ENCODE measurements at regions not wholly inside any gene's neighbourhood (a gene's known extent, or its start where the extent isn't known, plus 50 kb on each side); places are given as distances from the start of the nearest gene placed in this dataset.
"Not testable (repeated sequence)": the region's sequence is repeated elsewhere in the genome, so short reads cannot be mapped to it uniquely, and the experiment has no call there.

DNA sequence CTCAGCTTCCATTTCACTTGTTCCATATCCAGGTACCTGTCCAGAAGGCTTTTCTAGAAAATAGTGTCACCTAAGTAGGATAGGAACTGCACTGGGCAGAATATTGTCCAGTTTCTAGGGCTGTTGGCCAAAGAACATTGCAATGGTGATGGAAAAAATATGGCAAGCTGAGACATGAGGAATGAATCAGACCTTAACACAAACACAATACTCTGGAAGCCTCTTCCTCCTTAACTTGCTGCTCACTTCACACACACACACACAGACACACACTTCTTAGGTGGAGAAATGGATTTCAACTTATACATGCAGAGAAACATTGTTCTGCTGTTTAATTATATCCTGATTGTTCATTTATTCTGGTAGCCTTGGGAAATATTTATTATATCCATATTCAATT is 203.0 kb upstream of the RGS17 start:
- no peaks in the 10 kb centered on the region for H3K27me3 ChIP-seq (ENCODE audit: control insufficient read depth, insufficient read depth, low read length, poor library complexity, severe bottlenecking)
- no peak overlapping the region for H3K9ac ChIP-seq (ENCODE audit: extremely low read depth, low read length, poor library complexity, severe bottlenecking)
- Mint-ChIP-seq H3K27me3 (ENCODE audit: insufficient read depth) (no peaks in the 10 kb centered on the region), H3K9me3 (peaks cover 10% of the 10 kb centered on the region), H3K36me3 (ENCODE audit: low read depth) (peaks cover 2% of the 10 kb centered on the region), H3K4me1 (no peaks in the 10 kb centered on the region), H3K27ac (no peak overlapping the region), H3K4me3 (no peak overlapping the region)
- H3K36me3 ChIP-seq (ENCODE audit: control insufficient read depth, insufficient read depth, low read length) = no peaks in the 10 kb centered on the region
- DNase-seq = no peak
- H3K9me3 ChIP-seq (ENCODE audit: control insufficient read depth, low read length) = no peaks in the 10 kb centered on the region
- no peak overlapping the region for H3K27ac ChIP-seq (ENCODE audit: low read depth, low read length)
- H3K4me3 ChIP-seq (ENCODE audit: low read length) = no peak overlapping the region
- TF ChIP-seq CTCF (conservative IDR thresholded peaks at IDR 0.05) = no peak
- no peaks in the 10 kb centered on the region for H3K4me1 ChIP-seq (ENCODE audit: control insufficient read depth, insufficient read depth, low read length)

- H3K9me3 Mint-ChIP-seq; H3K4me3 ChIP-seq (ENCODE audit: low read length); H3K4me3 Mint-ChIP-seq; H3K36me3 Mint-ChIP-seq (ENCODE audit: low read depth); DNase-seq; H3K36me3 ChIP-seq (ENCODE audit: control insufficient read depth, insufficient read depth, low read length); H3K4me1 ChIP-seq (ENCODE audit: control insufficient read depth, insufficient read depth, low read length); H3K4me1 Mint-ChIP-seq; H3K27ac Mint-ChIP-seq; H3K27me3 Mint-ChIP-seq (ENCODE audit: insufficient read depth); H3K27me3 ChIP-seq (ENCODE audit: control insufficient read depth, insufficient read depth, low read length, poor library complexity, severe bottlenecking); H3K9ac ChIP-seq (ENCODE audit: extremely low read depth, low read length, poor library complexity, severe bottlenecking); H3K27ac ChIP-seq (ENCODE audit: low read depth, low read length); H3K9me3 ChIP-seq (ENCODE audit: control insufficient read depth, low read length): not testable (repeated sequence)
These were observed 200.1 kb upstream of the RGS17 start for GRCh38 chr6:153331221-153331620.

DNA sequence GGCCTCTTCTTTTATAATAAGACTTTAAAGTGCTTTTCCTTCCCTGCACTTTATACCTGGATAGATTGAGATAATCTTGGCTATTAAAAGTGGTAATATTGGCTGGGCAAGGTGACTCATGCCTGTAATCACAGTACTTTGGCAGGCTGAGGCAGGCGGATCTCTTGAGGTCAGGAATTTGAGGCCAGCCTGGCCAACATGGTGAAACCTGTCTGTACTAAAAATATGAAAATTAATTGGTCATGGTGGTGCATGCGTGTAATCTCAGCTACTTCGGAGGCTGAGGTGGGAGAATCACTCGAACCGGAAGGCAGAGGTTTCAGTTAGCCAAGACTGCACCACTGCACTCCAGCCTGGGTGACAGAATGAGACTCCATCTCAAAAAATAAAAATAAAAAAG is 197.1 kb upstream of the RGS17 start:
- no peaks in the 10 kb centered on the region for H3K4me1 Mint-ChIP-seq
- no peaks in the 10 kb centered on the region for H3K9me3 ChIP-seq (ENCODE audit: control insufficient read depth, low read length)
- H3K4me1 ChIP-seq (ENCODE audit: control insufficient read depth, insufficient read depth, low read length) = no peaks in the 10 kb centered on the region
- H3K4me3 Mint-ChIP-seq = no peak overlapping the region
- no peak overlapping the region for H3K27ac ChIP-seq (ENCODE audit: low read depth, low read length)
- H3K9ac ChIP-seq (ENCODE audit: extremely low read depth, low read length, poor library complexity, severe bottlenecking) = no peak overlapping the region
- no peaks in the 10 kb centered on the region for H3K36me3 ChIP-seq (ENCODE audit: control insufficient read depth, insufficient read depth, low read length)
- no peak overlapping the region for H3K27ac Mint-ChIP-seq
- DNase-seq = no peak
- no peaks in the 10 kb centered on the region for H3K27me3 ChIP-seq (ENCODE audit: control insufficient read depth, insufficient read depth, low read length, poor library complexity, severe bottlenecking)
- H3K9me3 Mint-ChIP-seq = no peaks in the 10 kb centered on the region
- H3K4me3 ChIP-seq (ENCODE audit: low read length) = no peak overlapping the region
- H3K36me3 Mint-ChIP-seq (ENCODE audit: low read depth) = no peaks in the 10 kb centered on the region
- WGBS, 2 experiments (ENCODE audit: insufficient coverage in 1 of 2, insufficient read length in 1 of 2) = 95 to 96% methylated on average over 4 to 5 of the region's 5 CpGs
- H3K27me3 Mint-ChIP-seq (ENCODE audit: insufficient read depth) = no peaks in the 10 kb centered on the region
- no peak for TF ChIP-seq CTCF (conservative IDR thresholded peaks at IDR 0.05)

DNA sequence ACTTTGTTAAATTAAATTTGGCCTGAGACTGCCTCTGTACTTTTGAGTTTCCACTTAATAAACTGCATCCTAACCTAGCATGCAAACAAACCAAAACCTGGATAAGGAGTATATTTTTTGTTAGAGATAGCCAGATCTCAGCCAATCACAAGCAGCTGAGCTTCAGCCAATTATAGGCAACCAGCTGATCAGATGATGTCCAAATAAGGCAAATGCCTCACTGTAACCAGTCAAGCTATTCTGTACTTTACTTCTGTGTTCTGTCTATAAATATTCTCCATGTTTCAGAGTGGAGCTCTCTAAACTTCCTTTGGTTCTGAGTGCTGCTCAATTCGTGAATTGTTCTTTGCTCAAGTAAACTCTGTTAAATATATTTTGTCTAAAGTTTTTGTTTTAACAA is 194.6 kb upstream of the RGS17 start:
- H3K4me1 ChIP-seq (ENCODE audit: control insufficient read depth, insufficient read depth, low read length) = no peaks in the 10 kb centered on the region
- H3K27ac Mint-ChIP-seq = no peak overlapping the region
- H3K27me3 ChIP-seq (ENCODE audit: control insufficient read depth, insufficient read depth, low read length, poor library complexity, severe bottlenecking) = no peaks in the 10 kb centered on the region
- DNase-seq = no peak
- WGBS, 2 experiments (ENCODE audit: insufficient coverage in 1 of 2, insufficient read length in 1 of 2) = 100% methylated on average over 1 of the region's 1 CpG; no CpG with 5 or more reads in 1 of the 2 experiments
- H3K4me3 ChIP-seq (ENCODE audit: low read length) = no peak overlapping the region
- H3K27ac ChIP-seq (ENCODE audit: low read depth, low read length) = no peak overlapping the region
- no peaks in the 10 kb centered on the region for H3K9me3 ChIP-seq (ENCODE audit: control insufficient read depth, low read length)
- no peaks in the 10 kb centered on the region for H3K9me3 Mint-ChIP-seq
- H3K36me3 Mint-ChIP-seq (ENCODE audit: low read depth) = no peaks in the 10 kb centered on the region
- H3K4me1 Mint-ChIP-seq = no peaks in the 10 kb centered on the region
- no peaks in the 10 kb centered on the region for H3K27me3 Mint-ChIP-seq (ENCODE audit: insufficient read depth)
- no peaks in the 10 kb centered on the region for H3K36me3 ChIP-seq (ENCODE audit: control insufficient read depth, insufficient read depth, low read length)
- no peak overlapping the region for H3K9ac ChIP-seq (ENCODE audit: extremely low read depth, low read length, poor library complexity, severe bottlenecking)
- H3K4me3 Mint-ChIP-seq = no peak overlapping the region
- no peak for TF ChIP-seq CTCF (conservative IDR thresholded peaks at IDR 0.05)

Measured in endodermal cell (in vitro differentiated cells).